Naive thymus-derived CD8-positive, alpha-beta T cell (primary cell): ENCODE measurements at regions not wholly inside any gene's neighbourhood (a gene's known extent, or its start where the extent isn't known, plus 50 kb on each side); places are given as distances from the start of the nearest gene placed in this dataset.

Experiments used
- ATAC-seq, 2 donors: fragments of 150-1000 bp; cut with Tn5 transposase in 1 of 2; sonication (Bioruptor Pico), chemical (Tn5 transposase) in 1 of 2; 1 replicate in 1 of 2; 2 replicates in 1 of 2; pipeline ENCODE4 v1.10.0; 2021; ENCODE audit warnings: mild to moderate bottlenecking in 2 of 2, moderate library complexity in 2 of 2
- POLR2A ChIA-PET: fragments of 350-600 bp; sonication (Branson Sonifier 250); formaldehyde crosslinking; loops from one replicate; lab custom pipeline; 2021; ENCODE audit warnings: antibody characterized with exemption; lab: Charles Lee
- DNase-seq, 10 donors: peaks; one replicate each; pipeline versions ENCODE4 v3.0.0 to v3.0.0-alpha.2; 2020 to 2022
- H3K27ac Mint-ChIP-seq, 10 donors: one replicate each; pipeline ENCODE4 v1.8.0; 2020 to 2022; ENCODE audit warnings: mild to moderate bottlenecking in 10 of 10, mixed read lengths in 10 of 10, moderate library complexity in 4 of 10, inconsistent platforms in 1 of 10
- H3K27me3 Mint-ChIP-seq, 5 donors: one replicate each; pipeline ENCODE4 v1.8.0; 2021 to 2022; ENCODE audit warnings: mixed read lengths in 5 of 5
- H3K36me3 Mint-ChIP-seq, 3 donors: one replicate each; pipeline ENCODE4 v1.8.0; 2020 to 2022; ENCODE audit warnings: mixed read lengths in 3 of 3, mild to moderate bottlenecking in 2 of 3, inconsistent platforms in 1 of 3
- H3K4me1 Mint-ChIP-seq, 4 donors: one replicate each; pipeline ENCODE4 v1.8.0; 2021 to 2022; ENCODE audit warnings: mixed read lengths in 4 of 4
- H3K4me3 Mint-ChIP-seq, 10 donors: one replicate each; pipeline ENCODE4 v1.8.0; 2020 to 2022; ENCODE audit warnings: mild to moderate bottlenecking in 10 of 10, mixed read lengths in 10 of 10, moderate library complexity in 6 of 10, inconsistent platforms in 1 of 10
- H3K9me3 Mint-ChIP-seq, 9 donors: one replicate each; pipeline ENCODE4 v1.8.0; 2020 to 2022; ENCODE audit warnings: mixed read lengths in 9 of 9, mild to moderate bottlenecking in 3 of 9, inconsistent platforms in 1 of 9, moderate library complexity in 1 of 9

DNA sequence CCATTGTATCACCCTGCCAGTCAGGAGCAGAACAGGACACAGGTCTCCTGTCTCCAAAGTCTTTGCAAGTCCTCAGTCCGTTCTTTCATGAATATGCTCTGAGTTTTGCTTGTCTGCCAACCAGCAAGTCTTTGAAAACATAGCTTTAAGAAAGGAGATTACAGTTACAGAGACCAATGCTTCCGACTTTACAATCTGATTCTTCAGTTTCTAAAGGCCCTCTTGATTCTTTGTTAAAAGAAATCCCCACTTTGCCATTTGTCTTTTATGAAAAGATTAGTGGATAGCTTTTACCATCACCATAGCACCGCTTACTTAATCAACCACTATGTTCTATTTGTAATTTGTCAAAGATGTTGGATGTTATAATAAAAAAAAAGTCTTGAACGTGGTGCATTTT lies 562.8 kb upstream of the BTBD3 start:
- no peak for ATAC-seq
- H3K4me1 Mint-ChIP-seq, result peaks cover 0 to 1% (median 0%) of the 10 kb centered on the region in 4 donors
- H3K27ac Mint-ChIP-seq, result no peak overlapping the region
- DNase-seq, result no peak
- H3K4me3 Mint-ChIP-seq, result no peak overlapping the region
- no peaks in the 10 kb centered on the region for H3K27me3 Mint-ChIP-seq
- POLR2A ChIA-PET, result no interaction called here
- no peaks in the 10 kb centered on the region for H3K36me3 Mint-ChIP-seq
- H3K9me3 Mint-ChIP-seq, result peaks cover 0 to 26% (median 6%) of the 10 kb centered on the region in 9 donors

DNA sequence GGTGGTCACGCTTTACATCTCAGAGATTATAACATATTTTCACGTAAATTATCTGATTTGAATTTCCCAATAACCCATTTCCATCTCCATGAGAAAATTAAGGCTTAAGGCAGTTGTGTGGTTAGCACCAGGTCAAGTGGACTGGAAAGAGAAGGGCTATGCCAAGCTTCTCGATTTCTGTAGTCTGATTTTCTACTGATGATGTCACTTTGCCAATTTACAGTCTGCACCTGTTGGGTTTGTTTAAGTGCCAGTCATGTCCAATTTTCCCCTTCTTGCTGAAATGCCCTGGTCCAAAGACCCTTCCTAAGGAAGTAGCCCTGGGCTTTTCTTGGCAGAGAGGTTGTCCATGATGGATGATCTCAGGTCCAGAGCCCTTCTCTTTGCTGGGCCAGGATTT lies 562.3 kb upstream of the BTBD3 start:
- Mint-ChIP-seq H3K4me1 (peaks cover 0 to 1% (median 0%) of the 10 kb centered on the region in 4 donors), H3K9me3 (peaks cover 0 to 26% (median 5%) of the 10 kb centered on the region in 9 donors), H3K4me3 (no peak overlapping the region), H3K36me3 (no peaks in the 10 kb centered on the region), H3K27me3 (no peaks in the 10 kb centered on the region), H3K27ac (no peak overlapping the region)
- no peak for DNase-seq
- POLR2A ChIA-PET, result no interaction called here
- ATAC-seq, result no peak

DNA sequence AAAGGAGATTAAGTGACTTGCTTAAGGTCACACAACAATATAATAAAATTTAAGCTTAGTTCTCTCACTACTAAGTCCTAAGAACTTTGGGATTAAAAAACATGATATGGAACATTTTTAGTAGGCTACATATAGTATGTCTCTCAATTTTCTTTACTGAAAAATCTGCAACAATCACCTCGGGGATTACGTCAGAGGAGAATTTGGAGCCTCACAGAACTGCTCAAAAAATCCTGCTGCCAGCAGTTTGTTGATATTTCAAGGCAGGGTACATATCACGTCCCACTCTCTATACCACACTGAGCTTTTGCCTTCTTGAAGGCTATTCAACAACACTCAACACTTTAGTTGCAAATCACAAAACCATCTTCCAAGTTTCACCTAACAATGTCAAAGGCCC lies 561.6 kb upstream of the BTBD3 start:
- H3K36me3 Mint-ChIP-seq, result no peaks in the 10 kb centered on the region
- peaks cover 0 to 1% (median 0%) of the 10 kb centered on the region in 4 donors for H3K4me1 Mint-ChIP-seq
- no peaks in the 10 kb centered on the region for H3K27me3 Mint-ChIP-seq
- POLR2A ChIA-PET, result no interaction called here
- DNase-seq (no peak), ATAC-seq (no peak)
- H3K27ac Mint-ChIP-seq, result no peak overlapping the region
- H3K9me3 Mint-ChIP-seq, result peaks cover 0 to 24% (median 5%) of the 10 kb centered on the region in 9 donors
- H3K4me3 Mint-ChIP-seq, result no peak overlapping the region

DNA sequence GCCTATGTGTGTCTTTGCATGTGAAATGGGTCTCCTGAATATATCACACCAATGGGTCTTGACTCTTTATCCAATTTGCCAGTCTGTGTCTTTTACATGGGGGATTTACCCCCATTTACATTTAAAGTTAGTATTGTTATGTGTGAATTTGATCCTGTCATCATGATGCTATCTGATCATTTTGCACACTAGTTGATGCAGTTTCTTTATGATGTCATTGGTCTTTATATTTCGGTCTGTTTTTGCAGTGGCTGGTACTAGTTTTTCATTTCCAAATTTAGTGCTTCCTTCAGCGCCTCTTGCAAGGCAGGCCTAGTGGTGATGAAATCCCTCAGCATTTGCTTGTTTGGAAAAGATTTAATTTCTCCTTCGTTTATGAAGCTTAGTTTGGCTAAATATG lies 555.2 kb upstream of the BTBD3 start:
- Mint-ChIP-seq H3K4me1 (no peaks in the 10 kb centered on the region), H3K4me3 (no peak overlapping the region), H3K36me3 (peaks cover 0 to 8% (median 0%) of the 10 kb centered on the region in 3 donors), H3K27me3 (peaks cover 0 to 5% (median 0%) of the 10 kb centered on the region in 5 donors), H3K9me3 (peaks cover 0 to 40% (median 12%) of the 10 kb centered on the region in 9 donors), H3K27ac (no peak overlapping the region)
- ATAC-seq (no peak), DNase-seq (no peak)
- POLR2A ChIA-PET, result no interaction called here

DNA sequence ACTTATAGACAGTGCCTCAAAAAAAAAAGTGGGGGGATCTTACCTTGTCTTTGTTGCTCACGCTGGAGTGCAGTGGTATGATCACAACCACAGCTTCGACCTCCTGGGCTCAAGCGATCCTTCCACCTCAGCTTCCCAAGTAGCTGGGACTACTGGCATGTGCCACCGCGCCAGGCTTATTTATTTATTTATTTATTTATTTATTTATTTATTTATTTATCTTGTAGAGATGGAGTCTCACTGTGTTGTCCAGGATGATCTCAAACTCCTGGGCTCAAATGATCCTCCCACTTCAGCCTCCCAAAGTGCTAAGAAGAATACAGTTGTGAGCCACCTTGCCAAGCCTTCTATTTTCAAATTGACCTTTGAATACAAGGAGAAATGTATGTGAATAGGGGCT lies 553.0 kb upstream of the BTBD3 start:
- Mint-ChIP-seq H3K36me3 (peaks cover 0 to 8% (median 0%) of the 10 kb centered on the region in 3 donors), H3K4me1 (no peaks in the 10 kb centered on the region), H3K27me3 (peaks cover 0 to 5% (median 0%) of the 10 kb centered on the region in 5 donors), H3K9me3 (peaks cover 0 to 32% (median 12%) of the 10 kb centered on the region in 9 donors), H3K27ac (no peak overlapping the region), H3K4me3 (no peak overlapping the region)
- no peak for DNase-seq
- POLR2A ChIA-PET, result no interaction called here
- ATAC-seq, result no peak

DNA sequence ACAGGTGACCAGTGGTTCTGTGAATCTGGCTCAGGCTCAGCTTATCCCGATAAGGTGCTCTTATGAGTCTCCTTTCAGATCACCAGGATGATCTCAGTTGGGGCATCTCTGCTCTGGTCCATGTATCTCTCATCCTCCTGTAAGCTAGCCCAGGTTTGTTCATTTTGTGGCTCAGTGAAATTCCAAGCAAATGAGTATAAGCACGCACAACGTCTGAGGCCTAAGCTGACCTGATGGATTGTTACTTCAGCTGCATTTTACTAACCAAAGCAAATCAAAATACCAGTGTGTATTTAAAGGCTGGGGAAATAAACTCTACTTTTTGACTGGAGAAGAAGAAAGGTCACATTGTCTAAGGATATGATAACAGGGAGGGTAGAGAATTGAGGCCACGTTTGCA lies 551.0 kb upstream of the BTBD3 start:
- no peak overlapping the region for H3K27ac Mint-ChIP-seq
- no peak overlapping the region for H3K4me3 Mint-ChIP-seq
- DNase-seq (no peak), ATAC-seq (no peak)
- POLR2A ChIA-PET, result no interaction called here
- H3K27me3 Mint-ChIP-seq, result peaks cover 0 to 5% (median 0%) of the 10 kb centered on the region in 5 donors
- H3K36me3 Mint-ChIP-seq, result peaks cover 0 to 8% (median 0%) of the 10 kb centered on the region in 3 donors
- H3K9me3 Mint-ChIP-seq, result peaks cover 0 to 26% (median 7%) of the 10 kb centered on the region in 9 donors
- H3K4me1 Mint-ChIP-seq, result no peaks in the 10 kb centered on the region

DNA sequence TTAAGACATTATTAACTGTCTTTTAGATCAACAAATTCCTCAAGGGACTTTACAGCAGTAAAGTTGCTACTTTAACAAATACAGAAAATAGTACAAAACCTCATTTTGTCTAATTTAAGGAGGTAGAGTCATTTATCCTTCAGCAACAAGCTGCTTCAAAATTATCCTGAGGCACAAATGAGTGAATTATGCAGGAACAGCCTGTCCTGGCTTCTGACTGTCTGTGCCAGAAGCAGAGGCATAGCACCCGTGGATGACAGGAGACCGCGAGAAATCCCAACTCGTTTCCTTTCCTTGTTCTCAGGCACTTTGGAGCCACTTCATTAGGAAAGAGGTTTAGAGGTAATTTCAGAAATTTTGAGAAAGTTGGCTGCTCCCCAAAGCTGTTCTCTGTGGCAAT lies 549.2 kb upstream of the BTBD3 start:
- DNase-seq (no peak), ATAC-seq (no peak)
- H3K4me3 Mint-ChIP-seq, result no peak overlapping the region
- no peak overlapping the region for H3K27ac Mint-ChIP-seq
- POLR2A ChIA-PET, result no interaction called here
- H3K36me3 Mint-ChIP-seq, result peaks cover 0 to 4% (median 0%) of the 10 kb centered on the region in 3 donors
- no peaks in the 10 kb centered on the region for H3K4me1 Mint-ChIP-seq
- H3K27me3 Mint-ChIP-seq, result peaks cover 0 to under 1% (median 0%) of the 10 kb centered on the region in 5 donors
- peaks cover 0 to 12% (median 3%) of the 10 kb centered on the region in 9 donors for H3K9me3 Mint-ChIP-seq

DNA sequence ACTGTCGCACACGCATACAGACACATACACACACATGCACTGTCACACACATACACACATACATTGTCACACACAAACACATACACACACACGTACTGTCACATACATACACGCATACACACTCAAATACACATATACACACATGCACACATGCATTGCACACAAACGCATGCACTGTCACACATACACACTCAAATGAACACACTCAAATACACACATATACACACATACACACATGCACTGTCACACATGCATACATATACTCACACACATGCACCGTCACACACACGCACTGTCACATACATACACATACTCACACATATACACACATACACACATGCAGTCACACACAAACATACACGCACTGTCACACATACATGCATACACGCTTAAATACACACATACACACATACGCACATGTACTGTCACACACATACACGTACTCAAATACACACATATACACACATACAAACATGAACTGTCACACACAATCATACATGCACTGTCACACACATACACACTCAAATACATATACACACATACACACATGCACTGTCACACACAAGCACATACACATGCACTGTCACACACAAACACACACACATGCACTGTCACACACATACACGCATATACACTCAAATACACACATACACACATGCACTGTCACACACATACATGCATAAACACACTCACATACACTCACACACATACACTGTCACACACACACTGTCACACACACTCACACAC lies 548.6 kb upstream of the BTBD3 start:
- ATAC-seq, result no peak
- Mint-ChIP-seq H3K9me3 (peaks cover 0 to 9% (median 1%) of the 10 kb centered on the region in 9 donors), H3K27me3 (no peaks in the 10 kb centered on the region), H3K36me3 (no peaks in the 10 kb centered on the region), H3K27ac (no peak overlapping the region), H3K4me3 (no peak overlapping the region), H3K4me1 (no peaks in the 10 kb centered on the region)
- POLR2A ChIA-PET, result no interaction called here
- DNase-seq, result no peak

DNA sequence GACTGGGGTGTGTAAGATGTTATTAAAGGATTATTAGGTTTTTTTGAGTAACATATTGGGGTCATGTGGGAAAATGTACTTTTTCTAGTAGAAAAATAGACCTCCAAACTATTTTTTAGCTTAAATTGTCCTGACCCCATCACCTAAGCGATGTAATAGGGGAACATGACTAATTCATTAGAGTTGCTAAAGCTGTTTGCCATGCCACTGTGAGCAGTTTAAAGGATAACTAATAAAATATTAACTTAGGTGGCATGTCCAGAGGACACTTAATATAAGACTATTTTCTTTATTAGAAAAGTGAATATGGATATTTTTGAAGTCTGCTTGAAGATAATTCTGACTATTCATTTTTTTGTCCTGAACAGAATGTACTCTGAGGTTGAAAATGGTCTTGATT lies 545.9 kb upstream of the BTBD3 start:
- ATAC-seq (no peak), DNase-seq (no peak)
- Mint-ChIP-seq H3K27me3 (no peaks in the 10 kb centered on the region), H3K4me1 (no peaks in the 10 kb centered on the region), H3K4me3 (no peak overlapping the region), H3K36me3 (no peaks in the 10 kb centered on the region), H3K27ac (no peak overlapping the region), H3K9me3 (peaks cover 0 to 14% (median 0%) of the 10 kb centered on the region in 9 donors)
- POLR2A ChIA-PET, result no interaction called here

DNA sequence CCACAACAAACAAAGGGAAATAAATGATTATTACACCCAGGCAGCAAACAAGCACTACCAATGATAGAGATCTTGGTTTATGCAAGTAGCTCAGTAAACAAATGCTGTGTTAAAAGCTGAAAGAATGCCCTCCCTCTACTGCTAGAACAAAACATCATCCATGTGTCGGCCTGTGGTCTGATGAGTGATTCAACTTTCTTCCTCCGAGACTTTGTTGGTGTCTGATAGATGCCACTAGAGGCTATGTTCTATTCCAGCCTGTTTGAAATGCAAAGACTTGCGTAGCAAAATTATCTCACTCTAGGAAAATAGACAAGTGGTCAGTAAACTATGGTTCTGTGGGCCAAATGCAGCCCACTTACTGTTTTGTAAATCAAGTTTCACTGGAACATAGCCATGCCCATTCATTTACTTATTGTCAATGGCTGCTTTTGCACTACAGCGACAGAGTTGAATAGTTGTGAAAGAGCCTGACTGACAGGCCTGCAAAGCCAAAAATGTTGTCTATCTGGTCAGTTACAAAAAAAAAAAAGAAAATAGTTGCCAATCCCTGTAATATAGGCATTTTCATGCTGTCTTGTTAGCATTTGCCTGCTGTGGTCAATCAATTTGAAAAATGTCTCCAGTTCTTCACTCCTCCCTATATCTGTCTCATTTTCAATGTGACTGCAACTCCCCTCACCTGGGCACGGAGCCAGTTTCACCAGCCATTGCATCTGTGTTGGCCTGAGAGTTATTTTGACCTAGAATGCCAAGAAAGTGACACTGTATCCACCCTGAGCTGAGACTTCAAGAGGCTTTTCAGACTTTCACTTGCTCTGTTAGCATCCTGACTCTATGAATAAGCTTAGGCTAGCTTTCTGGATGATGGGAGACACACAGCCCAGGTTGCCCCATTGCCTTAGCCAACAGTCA lies 544.6 kb upstream of the BTBD3 start:
- Mint-ChIP-seq H3K27ac (no peak overlapping the region), H3K4me3 (no peak overlapping the region), H3K9me3 (peaks cover 0 to 11% (median 0%) of the 10 kb centered on the region in 9 donors), H3K36me3 (no peaks in the 10 kb centered on the region), H3K4me1 (no peaks in the 10 kb centered on the region), H3K27me3 (peaks cover 0 to 9% (median 0%) of the 10 kb centered on the region in 5 donors)
- POLR2A ChIA-PET, result no interaction called here
- DNase-seq, result no peak
- no peak for ATAC-seq

DNA sequence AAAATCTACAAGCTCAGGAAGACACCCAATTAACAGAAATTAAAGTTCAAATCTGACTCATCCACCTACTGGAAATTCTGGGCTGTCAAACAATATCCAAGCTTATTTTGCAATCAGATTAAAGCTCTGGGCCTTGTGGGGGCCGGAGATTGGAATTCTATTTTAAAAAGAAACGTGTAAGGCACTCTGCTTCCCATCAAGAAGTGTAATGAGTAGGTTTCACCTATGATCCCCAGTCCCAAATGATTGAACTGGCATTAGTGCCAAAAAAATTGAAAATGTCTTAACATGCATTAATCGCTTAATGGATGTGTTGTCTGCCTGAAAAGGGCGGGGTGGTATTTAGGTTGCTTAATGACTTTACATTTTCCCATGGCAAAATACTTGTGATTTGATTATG lies 542.4 kb upstream of the BTBD3 start:
- DNase-seq (no peak), ATAC-seq (no peak)
- Mint-ChIP-seq H3K9me3 (peaks cover 0 to 10% (median 4%) of the 10 kb centered on the region in 9 donors), H3K4me1 (no peaks in the 10 kb centered on the region), H3K27ac (no peak overlapping the region), H3K27me3 (peaks cover 0 to 9% (median 0%) of the 10 kb centered on the region in 5 donors), H3K36me3 (no peaks in the 10 kb centered on the region), H3K4me3 (no peak overlapping the region)
- POLR2A ChIA-PET, result no interaction called here

DNA sequence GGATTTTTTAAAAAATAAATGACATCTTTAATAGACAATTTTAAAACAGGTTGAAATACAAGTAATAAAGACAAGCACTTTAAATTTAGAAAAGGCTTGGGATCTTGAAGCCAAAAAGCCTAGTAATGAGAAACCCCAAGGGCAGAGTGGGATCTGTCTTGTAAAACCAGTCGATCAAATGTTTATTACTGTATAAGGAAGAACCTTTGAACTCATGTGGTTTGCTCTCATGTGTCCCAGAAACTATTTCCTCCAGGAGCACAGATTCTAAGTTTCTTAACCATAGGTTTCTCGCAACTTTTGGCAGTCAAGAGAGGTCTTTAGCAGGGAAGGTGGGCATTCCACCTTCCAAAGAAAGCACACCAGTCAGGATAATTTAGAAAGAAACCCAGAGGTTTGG lies 541.7 kb upstream of the BTBD3 start:
- H3K4me3 Mint-ChIP-seq, result no peak overlapping the region
- H3K36me3 Mint-ChIP-seq, result no peaks in the 10 kb centered on the region
- no peak overlapping the region for H3K27ac Mint-ChIP-seq
- H3K9me3 Mint-ChIP-seq, result peaks cover 0 to 16% (median 8%) of the 10 kb centered on the region in 9 donors
- ATAC-seq, result no peak
- no peaks in the 10 kb centered on the region for H3K4me1 Mint-ChIP-seq
- no peak for DNase-seq
- peaks cover 0 to 9% (median 0%) of the 10 kb centered on the region in 5 donors for H3K27me3 Mint-ChIP-seq
- POLR2A ChIA-PET, result no interaction called here

DNA sequence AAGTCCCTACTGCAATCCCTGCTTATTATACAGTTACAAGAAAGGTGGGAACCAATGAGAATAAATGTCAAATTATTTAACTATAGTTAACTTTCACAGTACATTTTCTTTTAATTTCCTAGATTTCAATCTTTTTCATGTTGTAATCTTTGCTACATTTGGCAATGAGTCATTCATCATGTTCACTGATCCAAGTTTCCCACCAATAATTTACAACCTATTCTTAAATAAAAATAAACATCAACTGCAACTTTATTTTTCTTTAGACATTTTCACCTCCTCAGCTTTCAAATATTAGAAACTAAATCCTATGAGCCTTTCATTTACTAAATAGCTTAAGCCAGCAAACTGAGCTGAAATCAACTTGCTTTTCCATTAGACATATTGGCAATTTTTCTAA lies 541.3 kb upstream of the BTBD3 start:
- DNase-seq (no peak), ATAC-seq (no peak)
- Mint-ChIP-seq H3K4me1 (no peaks in the 10 kb centered on the region), H3K27ac (no peak overlapping the region), H3K4me3 (no peak overlapping the region), H3K27me3 (peaks cover 0 to 9% (median 0%) of the 10 kb centered on the region in 5 donors), H3K9me3 (peaks cover 0 to 20% (median 10%) of the 10 kb centered on the region in 9 donors), H3K36me3 (no peaks in the 10 kb centered on the region)
- POLR2A ChIA-PET, result no interaction called here
